Stimulated activated naive CD4-positive, alpha-beta T cell (primary cell): ENCODE measurements at regions not wholly inside any gene's neighbourhood (a gene's known extent, or its start where the extent isn't known, plus 50 kb on each side); places are given as distances from the start of the nearest gene placed in this dataset.

Source experiments
- DNase-seq, 6 experiments: peaks; one replicate each; lab custom pipeline; 2025; lab: John Stamatoyannopoulos, UW

- no peak for DNase-seq
Measured at GRCh38 chr1:56390934-56391731, 188.2 kb downstream of the PLPP3 start.

- no peak for DNase-seq
Measured at GRCh38 chr1:56390232-56390867, 189.0 kb downstream of the PLPP3 start.

GRCh38 chr1:56389813-56390212 is 189.6 kb downstream of the PLPP3 start:
- DNase-seq, result no peak

- DNase-seq, result no peak
Measured at GRCh38 chr1:56387071-56387740, 192.2 kb downstream of the PLPP3 start.

- no peak for DNase-seq
Measured at GRCh38 chr1:56385314-56385713, 194.0 kb downstream of the PLPP3 start.

- no peak for DNase-seq
Measured at GRCh38 chr1:56382929-56383328, 196.4 kb downstream of the PLPP3 start.

GRCh38 chr1:56380531-56380930 is 198.8 kb downstream of the PLPP3 start:
- DNase-seq, result no peak

- no peak for DNase-seq
Measured at GRCh38 chr1:56378341-56379070, 200.9 kb downstream of the PLPP3 start.

GRCh38 chr1:56377431-56377830 is 201.9 kb downstream of the PLPP3 start:
- DNase-seq, result no peak

GRCh38 chr1:56376188-56376984 is 203.0 kb downstream of the PLPP3 start:
- no peak for DNase-seq

- DNase-seq, result no peak
Measured at GRCh38 chr1:56375326-56375804, 204.0 kb downstream of the PLPP3 start.

- no peak for DNase-seq
Measured at GRCh38 chr1:56374026-56374974, 205.1 kb downstream of the PLPP3 start.

GRCh38 chr1:56370513-56370912 is 208.8 kb downstream of the PLPP3 start:
- no peak for DNase-seq

GRCh38 chr1:56363007-56363770 is 216.2 kb downstream of the PLPP3 start:
- DNase-seq, result no peak

- no peak for DNase-seq
Measured at GRCh38 chr1:56360021-56360420, 219.3 kb downstream of the PLPP3 start.

GRCh38 chr1:56359056-56359455 is 220.3 kb downstream of the PLPP3 start:
- no peak for DNase-seq

- no peak for DNase-seq
Measured at GRCh38 chr1:56357927-56358690, 221.3 kb downstream of the PLPP3 start.

GRCh38 chr1:56356376-56356990 is 222.9 kb downstream of the PLPP3 start:
- DNase-seq, result no peak
